ENCODE measurements at regions not wholly inside any gene's neighbourhood (a gene's known extent, or its start where the extent isn't known, plus 50 kb on each side); places are given as distances from the start of the nearest gene placed in this dataset.

GRCh38 chr15:79522656-79523055 lies 90.5 kb downstream of the MINAR1 start:
- TF ChIP-seq EZH2 (IDR thresholded peaks at IDR 0.05), result no peak
- no peak for TF ChIP-seq POLR2AphosphoS5 (IDR thresholded peaks at IDR 0.05; ENCODE audit: borderline replicate concordance, low read depth, low read length)
- no peak for TF ChIP-seq FOXP2 (optimal IDR thresholded peaks at IDR 0.05; ENCODE audit: control extremely low read depth, extremely low read length, insufficient read depth)

Measured in SK-N-MC (cell line).